Psoas muscle (tissue), 7 donors: ENCODE measurements at regions not wholly inside any gene's neighbourhood (a gene's known extent, or its start where the extent isn't known, plus 50 kb on each side); places are given as distances from the start of the nearest gene placed in this dataset.

Source experiments
- ATAC-seq, 4 donors: fragments of 200-7000 bp; cut with Tn5 transposase; one replicate each; pipeline ENCODE4 v1.9.1; 2020; ENCODE audit warnings: moderate library complexity in 3 of 4, mild to moderate bottlenecking in 2 of 4
- DNase-seq, 2 donors: peaks; one replicate each; pipeline ENCODE4 v3.0.0-alpha.2; 2020
- H3K27ac ChIP-seq: fragments of 200-600 bp; one replicate; pipeline ENCODE4 v1.8.0; 2022
- H3K27me3 ChIP-seq, 3 donors: fragments of 200-600 bp in 1 of 3; one replicate each; pipeline versions ENCODE4 v1.6.1 to v1.8.0; 2013 to 2022; ENCODE audit warnings: low read length in 2 of 3, mild to moderate bottlenecking in 2 of 3, moderate library complexity in 1 of 3; ENCODE audit not compliant: insufficient read depth in 3 of 3
- H3K36me3 ChIP-seq, 2 donors: fragments of 200-600 bp in 1 of 2; one replicate each; pipeline versions ENCODE4 v1.6.1 to v1.8.0; 2013 to 2022; ENCODE audit warnings: low read depth in 1 of 2, mild to moderate bottlenecking in 1 of 2, moderate library complexity in 1 of 2; ENCODE audit not compliant: insufficient read depth in 1 of 2
- H3K4me1 ChIP-seq: fragments of 200-600 bp; one replicate; pipeline ENCODE4 v1.8.0; 2022
- H3K4me3 ChIP-seq: fragments of 200-600 bp; one replicate; pipeline ENCODE4 v1.8.0; 2022; ENCODE audit warnings: mild to moderate bottlenecking
- H3K9me3 ChIP-seq: fragments of 200-600 bp; one replicate; pipeline ENCODE4 v1.8.0; 2022
- WGBS, 3 donors: extraction: QIAGEN DNeasy Blood & Tissue Kit; methylation state at CpG; one replicate each; pipeline versions ENCODE4 v1.1.6 to v1.1.7; 2013; 5-methylcytosine and 5-hydroxymethylcytosine counted together
- intact Hi-C, 2 donors: fragments of 100-400 bp; cut with DNase I; formaldehyde crosslinking; loops; one replicate each; pipeline versions ENCODE4 v1.11.0 to v1.14.2; 2022
- TF ChIP-seq, protein P1 (sequence below): fragments of 200-600 bp; IDR thresholded peaks from one replicate; pipeline ENCODE4 v1.8.0; 2022; ENCODE audit warnings: antibody characterized with exemption
- donor health status: healthy with polysubstance abuse.
- donor health status: DM: no; HTN: no; CAD: no; lungs with moderate emphysema.
- donor health status: Bipolar disorder and iron deficiency.
- donor health status: healthy.
- donor health status: DM: yes; HTN: yes; CAD: no.
- donor health status: DM: no; HTN: no; CAD: no.
- donor health status: DM: yes; HTN: yes; CAD: no.

DNA sequence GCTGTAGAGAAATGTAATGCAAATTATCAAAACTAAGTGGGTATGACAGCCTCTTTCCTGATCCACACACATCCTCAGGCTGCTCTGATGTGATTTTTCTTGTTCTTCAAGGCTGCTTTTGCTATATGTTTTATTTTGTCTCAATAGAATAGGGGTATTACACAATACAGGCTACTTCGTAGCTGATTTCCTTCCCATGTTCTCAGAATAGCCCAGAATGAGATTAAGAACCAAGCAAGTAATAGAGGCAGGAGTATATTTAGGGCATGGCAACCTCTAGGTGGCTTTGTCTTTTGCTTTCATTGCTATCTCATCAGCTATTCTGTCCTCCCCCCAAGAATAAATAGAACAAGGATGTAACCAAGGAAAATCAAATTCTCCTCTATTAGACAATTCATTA is 241.8 kb downstream of the ALDH8A1 start:
- H3K4me3 ChIP-seq, result no peak overlapping the region
- intact Hi-C loops, result no loop called here
- no peaks in the 10 kb centered on the region for H3K27me3 ChIP-seq
- no peaks in the 10 kb centered on the region for H3K36me3 ChIP-seq
- H3K4me1 ChIP-seq, result no peaks in the 10 kb centered on the region
- 49 to 81% (median 57%) methylated on average over 1 of the region's 1 CpG for WGBS, 3 donors
- TF ChIP-seq, protein P1, sequence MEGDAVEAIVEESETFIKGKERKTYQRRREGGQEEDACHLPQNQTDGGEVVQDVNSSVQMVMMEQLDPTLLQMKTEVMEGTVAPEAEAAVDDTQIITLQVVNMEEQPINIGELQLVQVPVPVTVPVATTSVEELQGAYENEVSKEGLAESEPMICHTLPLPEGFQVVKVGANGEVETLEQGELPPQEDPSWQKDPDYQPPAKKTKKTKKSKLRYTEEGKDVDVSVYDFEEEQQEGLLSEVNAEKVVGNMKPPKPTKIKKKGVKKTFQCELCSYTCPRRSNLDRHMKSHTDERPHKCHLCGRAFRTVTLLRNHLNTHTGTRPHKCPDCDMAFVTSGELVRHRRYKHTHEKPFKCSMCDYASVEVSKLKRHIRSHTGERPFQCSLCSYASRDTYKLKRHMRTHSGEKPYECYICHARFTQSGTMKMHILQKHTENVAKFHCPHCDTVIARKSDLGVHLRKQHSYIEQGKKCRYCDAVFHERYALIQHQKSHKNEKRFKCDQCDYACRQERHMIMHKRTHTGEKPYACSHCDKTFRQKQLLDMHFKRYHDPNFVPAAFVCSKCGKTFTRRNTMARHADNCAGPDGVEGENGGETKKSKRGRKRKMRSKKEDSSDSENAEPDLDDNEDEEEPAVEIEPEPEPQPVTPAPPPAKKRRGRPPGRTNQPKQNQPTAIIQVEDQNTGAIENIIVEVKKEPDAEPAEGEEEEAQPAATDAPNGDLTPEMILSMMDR, result no peak
- DNase-seq, result no peak
- H3K9me3 ChIP-seq, result no peaks in the 10 kb centered on the region
- no peak overlapping the region for H3K27ac ChIP-seq
- no peak for ATAC-seq

DNA sequence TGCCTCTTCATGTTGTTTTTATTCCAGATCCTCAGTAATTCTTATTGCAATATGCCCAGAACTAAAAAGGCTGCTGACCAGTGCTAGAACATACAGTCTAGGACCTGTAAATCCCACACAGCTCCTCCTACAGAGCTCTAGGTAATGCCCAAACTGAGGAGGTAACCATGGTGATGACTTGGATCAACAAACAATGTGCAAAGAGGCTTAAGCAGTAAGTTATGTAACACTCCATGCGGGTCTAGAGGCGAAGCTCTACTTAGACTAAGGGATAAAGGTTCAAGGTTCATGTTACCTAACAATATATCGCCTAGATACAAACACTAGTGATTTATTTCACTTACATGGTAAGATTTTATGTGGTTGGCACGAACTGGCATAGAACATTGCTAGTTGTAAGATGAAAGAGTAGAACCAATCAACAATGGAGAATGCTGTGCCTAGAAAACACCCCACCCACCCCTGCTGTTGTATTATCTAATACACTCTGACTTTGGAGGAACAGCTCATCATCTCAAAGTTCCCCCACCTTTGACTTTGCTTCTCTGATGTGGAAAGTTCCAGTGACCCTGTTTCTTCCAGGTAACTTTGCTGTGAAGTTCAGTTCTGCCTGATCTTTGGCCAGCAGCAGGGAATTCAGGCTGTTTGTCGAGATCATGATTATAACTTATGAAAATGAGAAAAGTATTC is 242.4 kb downstream of the ALDH8A1 start:
- H3K9me3 ChIP-seq, result no peaks in the 10 kb centered on the region
- no peaks in the 10 kb centered on the region for H3K27me3 ChIP-seq
- WGBS, 3 donors, result 48 to 68% (median 58%) methylated on average over 5 of the region's 5 CpGs
- no peak overlapping the region for H3K27ac ChIP-seq
- H3K4me3 ChIP-seq, result no peak overlapping the region
- intact Hi-C loops, result no loop called here
- H3K36me3 ChIP-seq, result no peaks in the 10 kb centered on the region
- no peak for DNase-seq
- TF ChIP-seq, protein P1, result no peak
- H3K4me1 ChIP-seq, result peaks cover 5% of the 10 kb centered on the region
- ATAC-seq, result no peak

DNA sequence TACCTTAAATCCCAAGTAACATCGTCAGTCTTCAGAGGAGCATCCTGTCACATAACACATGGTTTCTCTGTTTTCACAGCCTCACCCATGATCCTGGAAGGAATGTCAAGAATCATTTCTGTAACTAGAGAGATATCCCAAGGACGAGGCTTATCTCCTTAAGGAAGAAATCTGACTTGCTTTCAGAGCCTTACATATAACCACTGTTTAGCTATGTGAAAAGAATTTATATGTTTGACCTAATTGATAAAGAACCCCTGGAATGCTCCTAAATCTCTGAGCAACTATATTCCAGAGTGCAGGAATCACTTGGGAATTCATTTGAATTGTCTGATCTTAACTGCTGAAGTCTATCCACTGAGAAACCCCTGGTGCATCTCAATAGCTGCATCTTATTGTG is 243.1 kb downstream of the ALDH8A1 start:
- no peaks in the 10 kb centered on the region for H3K36me3 ChIP-seq
- H3K27me3 ChIP-seq, result no peaks in the 10 kb centered on the region
- DNase-seq (no peak), ATAC-seq (no peak)
- no peak overlapping the region for H3K27ac ChIP-seq
- H3K4me3 ChIP-seq, result no peak overlapping the region
- TF ChIP-seq, protein P1, result no peak
- H3K9me3 ChIP-seq, result no peaks in the 10 kb centered on the region
- peaks cover 9% of the 10 kb centered on the region for H3K4me1 ChIP-seq
- intact Hi-C loops, result no loop called here
- 34 to 63% (median 53%) methylated on average over 2 of the region's 2 CpGs for WGBS, 3 donors

DNA sequence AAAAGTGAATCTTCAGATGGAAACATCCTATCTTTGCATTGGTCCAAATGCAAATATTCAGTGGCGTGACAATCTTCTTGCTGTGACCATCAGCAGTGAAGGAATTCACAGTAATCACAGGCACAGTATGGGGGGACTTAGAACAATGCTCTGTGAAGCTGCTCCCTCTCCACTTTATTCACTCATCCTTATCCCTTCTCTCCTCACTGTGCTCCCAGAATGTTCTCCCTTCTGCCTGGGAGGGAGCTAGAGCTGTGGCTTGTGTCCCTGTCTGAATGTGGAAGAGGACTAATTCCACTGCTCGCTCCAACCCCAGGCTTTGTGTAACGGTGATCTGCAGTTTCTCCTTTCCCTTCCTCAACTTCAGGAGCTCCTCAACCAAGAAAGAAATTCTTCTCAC is 243.7 kb downstream of the ALDH8A1 start:
- no peaks in the 10 kb centered on the region for H3K9me3 ChIP-seq
- H3K4me3 ChIP-seq, result no peak overlapping the region
- ATAC-seq (no peak), DNase-seq (no peak)
- peaks cover 9% of the 10 kb centered on the region for H3K4me1 ChIP-seq
- H3K27ac ChIP-seq, result no peak overlapping the region
- intact Hi-C loops, result no loop called here
- no peaks in the 10 kb centered on the region for H3K36me3 ChIP-seq
- WGBS, 3 donors, result 63 to 78% (median 71%) methylated on average over 3 of the region's 3 CpGs
- TF ChIP-seq, protein P1, result no peak
- no peaks in the 10 kb centered on the region for H3K27me3 ChIP-seq

DNA sequence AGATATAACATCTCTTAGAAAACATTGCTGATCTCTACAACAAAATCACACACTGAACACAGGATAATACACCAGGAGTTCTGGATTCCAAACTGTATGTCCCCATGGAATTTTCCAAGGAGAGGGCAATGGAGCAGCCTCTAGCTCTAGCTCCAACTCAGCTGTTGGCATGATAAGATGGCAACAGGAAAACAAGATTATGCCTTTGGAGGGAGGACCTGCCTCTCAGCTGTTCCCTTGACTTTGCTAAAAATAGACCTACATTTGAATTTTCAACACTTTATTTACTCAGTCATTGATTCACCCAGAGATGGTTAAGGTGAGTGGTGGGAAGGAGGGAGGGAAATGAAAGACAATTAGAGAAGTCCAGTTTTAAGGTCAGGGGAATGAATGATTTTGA is 246.7 kb downstream of the ALDH8A1 start:
- intact Hi-C loops, result no loop called here
- no peak overlapping the region for H3K27ac ChIP-seq

More for the DNA sequence above, 246.7 kb downstream of the ALDH8A1 start:
- DNase-seq (no peak), ATAC-seq (peak in 3 of 4 donors; percentile 38 to 69 (median 51))
- no peaks in the 10 kb centered on the region for H3K9me3 ChIP-seq
- TF ChIP-seq, protein P1, result no peak
- no peaks in the 10 kb centered on the region for H3K27me3 ChIP-seq
- no peaks in the 10 kb centered on the region for H3K36me3 ChIP-seq
- no peak overlapping the region for H3K4me3 ChIP-seq
- peaks cover 9% of the 10 kb centered on the region for H3K4me1 ChIP-seq
